Spleen (tissue), 7 donors: ENCODE measurements at regions not wholly inside any gene's neighbourhood (a gene's known extent, or its start where the extent isn't known, plus 50 kb on each side); places are given as distances from the start of the nearest gene placed in this dataset.

Source experiments
- POLR2A ChIP-seq, 3 donors: fragments of 450-650 bp; IDR thresholded peaks; one replicate each; pipeline ENCODE4 v1.5.1; 2017; ENCODE audit warnings: antibody characterized with exemption in 3 of 3, mild to moderate bottlenecking in 1 of 3
- POLR2AphosphoS5 ChIP-seq, 3 donors: sonication (generic); formaldehyde crosslinking; IDR thresholded peaks; one replicate each; pipeline ENCODE4 v1.5.1; 2017; ENCODE audit warnings: antibody characterized with exemption in 3 of 3
- TF ChIP-seq, protein P1 (sequence below), 11 experiments: fragments of 200-600 bp in 7 of 11; fragments of 450-650 bp in 4 of 11; sonication (generic) in 4 of 11; IDR thresholded peaks in 8 of 11; conservative IDR thresholded peaks in 3 of 11; 1 replicate in 7 of 11; 2 replicates in 4 of 11; pipeline versions ENCODE4 v1.4.0 to v1.8.0; 2016 to 2021; ENCODE audit warnings: antibody characterized with exemption in 11 of 11, inconsistent platforms in 4 of 11, mild to moderate bottlenecking in 1 of 11
- donor health status: DM: no; HTN: no; CAD: no; lungs with moderate emphysema.
- donor health status: DM: no; HTN: no; CAD: no.
- donor health status: DM: no; HTN: no; CAD: no.

DNA sequence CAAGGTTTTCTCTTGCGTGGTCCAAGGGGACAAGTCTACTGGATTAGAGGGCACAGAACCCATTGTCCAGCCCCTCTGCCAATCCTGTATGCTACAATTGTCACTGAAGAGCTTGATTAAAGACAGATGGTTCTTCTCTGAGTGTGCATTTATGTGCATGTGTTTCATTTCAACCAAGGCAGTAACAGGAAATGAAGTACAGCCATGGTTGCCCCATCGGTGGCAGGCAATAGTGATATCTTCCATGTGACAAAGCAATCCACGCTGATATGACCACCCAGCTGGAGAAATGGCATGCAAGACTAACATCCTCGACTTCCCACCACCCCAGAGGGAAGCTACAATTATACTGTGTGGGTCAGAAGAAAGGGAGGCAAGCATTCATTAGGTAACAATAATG lies 85.5 kb downstream of the UNC5CL start:
- TF ChIP-seq POLR2A (IDR thresholded peaks at IDR 0.05), result no peak
- TF ChIP-seq, protein P1, sequence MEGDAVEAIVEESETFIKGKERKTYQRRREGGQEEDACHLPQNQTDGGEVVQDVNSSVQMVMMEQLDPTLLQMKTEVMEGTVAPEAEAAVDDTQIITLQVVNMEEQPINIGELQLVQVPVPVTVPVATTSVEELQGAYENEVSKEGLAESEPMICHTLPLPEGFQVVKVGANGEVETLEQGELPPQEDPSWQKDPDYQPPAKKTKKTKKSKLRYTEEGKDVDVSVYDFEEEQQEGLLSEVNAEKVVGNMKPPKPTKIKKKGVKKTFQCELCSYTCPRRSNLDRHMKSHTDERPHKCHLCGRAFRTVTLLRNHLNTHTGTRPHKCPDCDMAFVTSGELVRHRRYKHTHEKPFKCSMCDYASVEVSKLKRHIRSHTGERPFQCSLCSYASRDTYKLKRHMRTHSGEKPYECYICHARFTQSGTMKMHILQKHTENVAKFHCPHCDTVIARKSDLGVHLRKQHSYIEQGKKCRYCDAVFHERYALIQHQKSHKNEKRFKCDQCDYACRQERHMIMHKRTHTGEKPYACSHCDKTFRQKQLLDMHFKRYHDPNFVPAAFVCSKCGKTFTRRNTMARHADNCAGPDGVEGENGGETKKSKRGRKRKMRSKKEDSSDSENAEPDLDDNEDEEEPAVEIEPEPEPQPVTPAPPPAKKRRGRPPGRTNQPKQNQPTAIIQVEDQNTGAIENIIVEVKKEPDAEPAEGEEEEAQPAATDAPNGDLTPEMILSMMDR (IDR thresholded peaks at IDR 0.05 in 8 of 11, conservative IDR thresholded peaks at IDR 0.05 in 3 of 11), result no peak
- no peak for TF ChIP-seq POLR2AphosphoS5 (IDR thresholded peaks at IDR 0.05)
